Stimulated activated naive CD4-positive, alpha-beta T cell (primary cell): ENCODE measurements at regions not wholly inside any gene's neighbourhood (a gene's known extent, or its start where the extent isn't known, plus 50 kb on each side); places are given as distances from the start of the nearest gene placed in this dataset.

Source experiments
- DNase-seq, 6 experiments: peaks; one replicate each; lab custom pipeline; 2025; lab: John Stamatoyannopoulos, UW

GRCh38 chr3:43951813-43952212 is 261.1 kb downstream of the ABHD5 start:
- DNase-seq: no peak

GRCh38 chr3:43953380-43953779 is 262.6 kb downstream of the ABHD5 start:
- DNase-seq: no peak

- DNase-seq: no peak
Measured at GRCh38 chr3:43953814-43954692, 263.3 kb downstream of the ABHD5 start.

- DNase-seq: no peak
Measured at GRCh38 chr3:43956945-43957344, 266.2 kb downstream of the ABHD5 start.

- DNase-seq: no peak
Measured at GRCh38 chr3:43957553-43957952, 266.8 kb downstream of the ABHD5 start.

GRCh38 chr3:43958005-43958770 is 267.4 kb downstream of the ABHD5 start:
- no peak for DNase-seq

- no peak for DNase-seq
Measured at GRCh38 chr3:43958973-43959372, 268.2 kb downstream of the ABHD5 start.

GRCh38 chr3:43959498-43960447 is 269.0 kb downstream of the ABHD5 start:
- no peak for DNase-seq

GRCh38 chr3:43960448-43960840 is 269.7 kb downstream of the ABHD5 start:
- DNase-seq: no peak

GRCh38 chr3:43962043-43962442 is 271.3 kb downstream of the ABHD5 start:
- DNase-seq: no peak

GRCh38 chr3:43963208-43963607 is 272.5 kb downstream of the ABHD5 start:
- DNase-seq: no peak

- no peak for DNase-seq
Measured at GRCh38 chr3:43964640-43965039, 273.9 kb downstream of the ABHD5 start.

GRCh38 chr3:43965656-43966055 is 274.9 kb downstream of the ABHD5 start:
- DNase-seq: no peak

GRCh38 chr3:43966126-43966525 is 275.4 kb downstream of the ABHD5 start:
- no peak for DNase-seq

- no peak for DNase-seq
Measured at GRCh38 chr3:43966530-43966929, 275.2 kb upstream of the TOPAZ1 start.

- DNase-seq: no peak
Measured at GRCh38 chr3:43968465-43968864, 273.2 kb upstream of the TOPAZ1 start.

GRCh38 chr3:43969944-43970343 is 271.7 kb upstream of the TOPAZ1 start:
- DNase-seq: no peak

- DNase-seq: no peak
Measured at GRCh38 chr3:43970351-43970750, 271.3 kb upstream of the TOPAZ1 start.

GRCh38 chr3:43970920-43971319 is 270.8 kb upstream of the TOPAZ1 start:
- DNase-seq: no peak

GRCh38 chr3:43971486-43971885 is 270.2 kb upstream of the TOPAZ1 start:
- no peak for DNase-seq

GRCh38 chr3:43978708-43979107 is 263.0 kb upstream of the TOPAZ1 start:
- DNase-seq: no peak

- no peak for DNase-seq
Measured at GRCh38 chr3:43979645-43980044, 262.0 kb upstream of the TOPAZ1 start.
